ENCODE measurements at regions not wholly inside any gene's neighbourhood (a gene's known extent, or its start where the extent isn't known, plus 50 kb on each side); places are given as distances from the start of the nearest gene placed in this dataset.

GRCh38 chr6:105810105-105810921 is 275.8 kb upstream of the PRDM1 start:
- intact Hi-C loops (cut with DNase I), result no loop called here
- H3K27ac ChIP-seq, result no peak overlapping the region
- no peaks in the 10 kb centered on the region for H3K27me3 ChIP-seq
- ATAC-seq (no peak), DNase-seq (peak in 1 of 4 donors; percentile 49)
- TF ChIP-seq POLR2A (IDR thresholded peaks at IDR 0.05), result no peak
- no peak for TF ChIP-seq CTCF (IDR thresholded peaks at IDR 0.05)
- 29 to 36% methylated on average over 4 of the region's 4 CpGs for WGBS, 2 donors
- H3K9me3 ChIP-seq, result no peaks in the 10 kb centered on the region
- H3K4me1 ChIP-seq, result no peaks in the 10 kb centered on the region
- H3K4me3 ChIP-seq, result no peak overlapping the region
- no peaks in the 10 kb centered on the region for H3K36me3 ChIP-seq (replicated peaks in 1 of 2; ENCODE audit: insufficient read depth in 1 of 2, low read depth in 2 of 2)

GRCh38 chr6:105808571-105808970 is 277.6 kb upstream of the PRDM1 start:
- H3K4me1 ChIP-seq, result no peaks in the 10 kb centered on the region
- no peaks in the 10 kb centered on the region for H3K27me3 ChIP-seq
- intact Hi-C loops (cut with DNase I), result no loop called here
- TF ChIP-seq CTCF (IDR thresholded peaks at IDR 0.05), result no peak
- no peak for TF ChIP-seq POLR2A (IDR thresholded peaks at IDR 0.05)
- no peaks in the 10 kb centered on the region for H3K9me3 ChIP-seq
- DNase-seq (no peak), ATAC-seq (no peak)
- H3K36me3 ChIP-seq (replicated peaks in 1 of 2; ENCODE audit: insufficient read depth in 1 of 2, low read depth in 2 of 2), result no peaks in the 10 kb centered on the region
- H3K27ac ChIP-seq, result no peak overlapping the region
- no peak overlapping the region for H3K4me3 ChIP-seq
- WGBS, 2 donors, result 49 to 72% methylated on average over 2 of the region's 2 CpGs

GRCh38 chr6:105807905-105808304 is 278.2 kb upstream of the PRDM1 start:
- no peaks in the 10 kb centered on the region for H3K4me1 ChIP-seq
- H3K36me3 ChIP-seq (replicated peaks in 1 of 2; ENCODE audit: insufficient read depth in 1 of 2, low read depth in 2 of 2), result no peaks in the 10 kb centered on the region
- no peak for TF ChIP-seq CTCF (IDR thresholded peaks at IDR 0.05)
- no peak for TF ChIP-seq POLR2A (IDR thresholded peaks at IDR 0.05)
- ATAC-seq (no peak), DNase-seq (no peak)
- intact Hi-C loops (cut with DNase I), result no loop called here
- WGBS, 2 donors, result 88 to 90% methylated on average over 4 of the region's 4 CpGs
- H3K9me3 ChIP-seq, result no peaks in the 10 kb centered on the region
- no peaks in the 10 kb centered on the region for H3K27me3 ChIP-seq
- no peak overlapping the region for H3K27ac ChIP-seq
- H3K4me3 ChIP-seq, result no peak overlapping the region

- intact Hi-C loops (cut with DNase I), result no loop called here
- 45 to 74% methylated on average over 3 of the region's 3 CpGs for WGBS, 2 donors
- no peaks in the 10 kb centered on the region for H3K9me3 ChIP-seq
- no peaks in the 10 kb centered on the region for H3K36me3 ChIP-seq (replicated peaks in 1 of 2; ENCODE audit: insufficient read depth in 1 of 2, low read depth in 2 of 2)
- TF ChIP-seq CTCF (IDR thresholded peaks at IDR 0.05) (no peak), POLR2A (IDR thresholded peaks at IDR 0.05) (no peak)
- ATAC-seq (no peak), DNase-seq (no peak)
- H3K27ac ChIP-seq, result no peak overlapping the region
- H3K4me3 ChIP-seq, result no peak overlapping the region
- no peaks in the 10 kb centered on the region for H3K27me3 ChIP-seq
- no peaks in the 10 kb centered on the region for H3K4me1 ChIP-seq
Observed at GRCh38 chr6:105806486-105806920, 279.6 kb upstream of the PRDM1 start.

- Histone ChIP-seq H3K27ac (no peak overlapping the region), H3K4me3 (no peak overlapping the region), H3K36me3 (replicated peaks in 1 of 2; ENCODE audit: insufficient read depth in 1 of 2, low read depth in 2 of 2) (no peaks in the 10 kb centered on the region), H3K4me1 (no peaks in the 10 kb centered on the region), H3K27me3 (no peaks in the 10 kb centered on the region), H3K9me3 (no peaks in the 10 kb centered on the region)
- WGBS, 2 donors, result 60 to 65% methylated on average over 2 of the region's 2 CpGs
- TF ChIP-seq CTCF (IDR thresholded peaks at IDR 0.05) (no peak), POLR2A (IDR thresholded peaks at IDR 0.05) (no peak)
- intact Hi-C loops (cut with DNase I), result no loop called here
- no peak for ATAC-seq
- no peak for DNase-seq
Observed at GRCh38 chr6:105805501-105806023, 280.6 kb upstream of the PRDM1 start.

Data from body of pancreas (tissue), 4 donors.